ENCODE measurements at regions not wholly inside any gene's neighbourhood (a gene's known extent, or its start where the extent isn't known, plus 50 kb on each side); places are given as distances from the start of the nearest gene placed in this dataset.
"Not testable (repeated sequence)": the region's sequence is repeated elsewhere in the genome, so short reads cannot be mapped to it uniquely, and the experiment has no call there.

- intact Hi-C loops (cut with DNase I): not testable (repeated sequence)
- WGBS, 2 donors: 6 to 13% methylated on average over 3 of the region's 3 CpGs
These were observed 1430.4 kb downstream of the TSPY10 start for GRCh38 chrY:10958122-10958521.

GRCh38 chrY:10973422-10973821 is 1445.7 kb downstream of the TSPY10 start:
- WGBS, 2 donors: 59 to 74% methylated on average over 10 of the region's 10 CpGs
- intact Hi-C loops (cut with DNase I): no loop called here
- TF ChIP-seq POLR2A (IDR thresholded peaks at IDR 0.05) (no peak), CTCF (IDR thresholded peaks at IDR 0.05) (no peak)
- Histone ChIP-seq H3K4me3 (no peak overlapping the region), H3K36me3 (replicated peaks in 1 of 2; ENCODE audit: insufficient read depth in 1 of 2, low read depth in 2 of 2) (no peaks in the 10 kb centered on the region), H3K9me3 (no peaks in the 10 kb centered on the region), H3K27ac (no peak overlapping the region), H3K27me3 (no peaks in the 10 kb centered on the region), H3K4me1 (no peaks in the 10 kb centered on the region)
- ATAC-seq (no peak), DNase-seq (no peak)

More at GRCh38 chrY:10958122-10958521, 1430.4 kb downstream of the TSPY10 start:
- H3K36me3 ChIP-seq (replicated peaks in 1 of 2; ENCODE audit: insufficient read depth in 1 of 2, low read depth in 2 of 2); H3K4me3 ChIP-seq; H3K27me3 ChIP-seq; H3K4me1 ChIP-seq; H3K27ac ChIP-seq; ATAC-seq; H3K9me3 ChIP-seq; DNase-seq: not testable (repeated sequence)

GRCh38 chrY:10986655-10987054 is 1459.0 kb downstream of the TSPY10 start:
- TF ChIP-seq POLR2A (IDR thresholded peaks at IDR 0.05) (no peak), CTCF (IDR thresholded peaks at IDR 0.05) (no peak)
- DNase-seq: no peak
- no peak for ATAC-seq
- whole genome bisulfite sequencing, 2 donors: 42 to 59% methylated on average over 2 of the region's 2 CpGs
- Histone ChIP-seq H3K9me3 (no peaks in the 10 kb centered on the region), H3K4me1 (no peaks in the 10 kb centered on the region), H3K27ac (no peak overlapping the region), H3K4me3 (no peak overlapping the region), H3K36me3 (replicated peaks in 1 of 2; ENCODE audit: insufficient read depth in 1 of 2, low read depth in 2 of 2) (no peaks in the 10 kb centered on the region), H3K27me3 (no peaks in the 10 kb centered on the region)
- intact Hi-C loops (cut with DNase I): no loop called here

GRCh38 chrY:10987626-10988025 is 1459.9 kb downstream of the TSPY10 start:
- no peaks in the 10 kb centered on the region for H3K9me3 ChIP-seq
- 10 to 18% methylated on average over 1 of the region's 1 CpG for WGBS, 2 donors
- H3K27me3 ChIP-seq: no peaks in the 10 kb centered on the region
- no peak overlapping the region for H3K4me3 ChIP-seq
- ATAC-seq: no peak
- DNase-seq: no peak
- TF ChIP-seq POLR2A (IDR thresholded peaks at IDR 0.05) (no peak), CTCF (IDR thresholded peaks at IDR 0.05) (no peak)
- H3K4me1 ChIP-seq: no peaks in the 10 kb centered on the region
- intact Hi-C loops (cut with DNase I): no loop called here
- H3K27ac ChIP-seq: no peak overlapping the region
- no peaks in the 10 kb centered on the region for H3K36me3 ChIP-seq (replicated peaks in 1 of 2; ENCODE audit: insufficient read depth in 1 of 2, low read depth in 2 of 2)

DNA sequence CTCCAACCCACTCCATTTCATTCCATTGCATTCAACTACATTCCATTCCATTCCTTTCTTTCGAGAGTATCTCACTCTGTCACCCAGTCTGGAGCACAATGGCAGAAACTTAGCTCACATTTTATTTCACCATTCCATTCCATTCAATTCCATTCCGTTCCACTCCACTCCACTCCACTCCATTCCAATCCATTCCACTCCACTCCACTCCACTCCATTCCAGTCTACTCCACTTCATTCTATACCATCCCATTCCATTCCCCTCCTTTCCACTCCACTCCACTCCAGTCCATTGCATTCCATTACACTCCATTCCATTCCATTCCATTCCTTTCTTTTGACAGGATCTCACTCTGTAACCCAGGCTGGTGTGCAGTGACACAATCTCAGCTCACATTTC is 1466.3 kb downstream of the TSPY10 start:
- DNase-seq: no peak
- Histone ChIP-seq H3K36me3 (replicated peaks in 1 of 2; ENCODE audit: insufficient read depth in 1 of 2, low read depth in 2 of 2) (no peaks in the 10 kb centered on the region), H3K4me3 (no peak overlapping the region), H3K27ac (no peak overlapping the region), H3K27me3 (no peaks in the 10 kb centered on the region), H3K4me1 (no peaks in the 10 kb centered on the region), H3K9me3 (no peaks in the 10 kb centered on the region)
- 15 to 21% methylated on average over 2 of the region's 2 CpGs for WGBS, 2 donors
- ATAC-seq: no peak
- no peak for TF ChIP-seq CTCF (IDR thresholded peaks at IDR 0.05)
- no peak for TF ChIP-seq POLR2A (IDR thresholded peaks at IDR 0.05)
- intact Hi-C loops (cut with DNase I): no loop called here

GRCh38 chrY:10999715-11000114 is 1472.0 kb downstream of the TSPY10 start:
- DNase-seq; H3K4me3 ChIP-seq; H3K27ac ChIP-seq; H3K9me3 ChIP-seq; H3K4me1 ChIP-seq; H3K36me3 ChIP-seq (replicated peaks in 1 of 2; ENCODE audit: insufficient read depth in 1 of 2, low read depth in 2 of 2); intact Hi-C loops (cut with DNase I); H3K27me3 ChIP-seq; ATAC-seq: not testable (repeated sequence)
- 37 to 45% methylated on average over 5 of the region's 5 CpGs for WGBS, 2 donors

DNA sequence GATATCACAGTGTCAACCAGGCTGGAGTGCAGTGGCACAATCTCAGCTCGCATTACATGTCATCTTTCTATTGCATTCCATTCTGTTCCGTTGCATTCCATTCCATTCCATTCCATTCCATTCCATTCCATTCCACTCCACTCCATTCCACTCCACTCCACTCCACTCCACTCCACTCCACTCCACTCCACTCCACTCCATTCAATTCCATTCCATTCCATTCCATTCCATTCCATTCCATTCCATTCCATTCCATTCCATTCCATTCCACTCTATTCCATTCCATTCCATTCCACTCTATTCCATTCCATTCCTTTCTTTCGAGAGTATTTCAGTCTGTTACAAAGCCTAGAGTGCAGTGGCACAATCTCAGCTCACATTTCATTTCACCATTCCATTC is 1486.5 kb downstream of the TSPY10 start:
- 19 to 27% methylated on average over 3 of the region's 3 CpGs for WGBS, 2 donors
- ATAC-seq; H3K27me3 ChIP-seq; H3K4me1 ChIP-seq; H3K4me3 ChIP-seq; DNase-seq; intact Hi-C loops (cut with DNase I); H3K9me3 ChIP-seq; H3K27ac ChIP-seq; H3K36me3 ChIP-seq (replicated peaks in 1 of 2; ENCODE audit: insufficient read depth in 1 of 2, low read depth in 2 of 2): not testable (repeated sequence)
